Activated naive CD4-positive, alpha-beta T cell treated with anti-CD3 and anti-CD28 coated beads, Interleukin-2, amount 50 U/mL, for 16 hours (primary cell): ENCODE measurements at regions not wholly inside any gene's neighbourhood (a gene's known extent, or its start where the extent isn't known, plus 50 kb on each side); places are given as distances from the start of the nearest gene placed in this dataset.

Experiments
- DNase-seq: peaks from one replicate; pipeline ENCODE4 v3.0.0-alpha.2; 2020

DNA sequence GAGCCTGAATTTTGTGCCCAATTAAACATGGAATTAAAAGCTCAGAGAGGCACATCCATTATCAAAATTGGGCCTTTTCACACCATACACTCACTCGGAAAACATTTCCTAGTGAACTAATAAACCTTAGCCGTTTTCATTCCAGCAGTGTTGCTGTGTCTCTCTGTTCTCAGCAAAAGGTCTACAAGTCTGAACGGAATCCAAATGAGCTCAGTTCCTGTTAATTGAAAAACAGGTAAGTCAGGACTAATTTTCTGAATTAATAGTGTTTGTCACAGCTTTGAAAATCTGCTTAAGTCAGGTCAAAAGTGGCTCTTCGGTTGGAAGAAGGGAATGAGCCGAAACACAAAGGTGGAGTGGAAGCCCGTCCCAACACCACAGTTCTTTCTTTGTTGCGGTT, 163.3 kb upstream of the RALGAPA2 start:
- no peak for DNase-seq

DNA sequence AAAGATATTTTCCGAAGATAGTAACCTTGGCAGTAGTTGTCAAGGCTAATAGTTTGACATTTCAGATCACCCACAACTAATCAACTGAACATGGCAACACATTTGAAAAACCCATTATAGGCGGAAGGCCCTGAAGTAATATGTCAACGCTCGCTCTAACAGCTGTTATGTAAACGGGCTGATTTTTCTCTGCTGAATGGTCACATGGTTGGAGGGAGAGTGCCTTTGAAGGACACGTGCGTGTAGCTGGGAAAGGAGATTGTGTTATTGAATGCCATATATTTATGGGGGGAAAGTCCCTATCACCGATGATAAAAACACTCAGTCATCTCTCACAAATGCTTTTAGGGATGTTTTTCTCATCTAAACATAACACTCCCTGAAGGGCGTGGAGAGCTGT, 160.0 kb upstream of the RALGAPA2 start:
- DNase-seq, result no peak

DNA sequence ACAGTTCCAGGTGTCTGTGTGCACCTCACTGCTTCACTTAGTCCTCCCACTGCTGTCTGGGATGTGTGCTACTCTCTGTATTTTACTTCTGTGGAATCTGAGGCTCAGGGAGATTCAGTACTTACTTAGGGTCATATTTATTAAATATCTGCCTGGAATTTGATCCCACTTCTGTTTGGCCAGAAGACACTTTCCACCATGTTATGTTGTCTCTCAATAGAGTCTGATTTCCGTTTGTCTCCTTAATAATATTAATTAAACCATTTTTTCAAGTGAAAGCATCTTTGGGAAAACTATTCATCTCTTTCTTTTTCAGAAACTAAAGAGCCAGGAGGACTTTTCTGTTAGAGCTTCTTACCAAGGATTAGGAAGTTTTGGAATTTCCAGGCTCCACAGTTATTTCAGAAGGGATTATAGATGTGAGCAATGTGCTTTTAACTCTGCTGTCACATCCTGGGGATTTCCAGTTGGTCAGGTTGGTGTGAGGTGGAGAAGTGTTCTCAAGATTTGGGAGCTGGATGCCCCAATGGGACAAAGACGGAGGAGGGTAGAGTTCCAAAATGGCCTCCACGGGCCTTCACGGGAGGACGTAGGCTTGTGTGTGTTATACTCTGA, 156.8 kb upstream of the RALGAPA2 start:
- no peak for DNase-seq

DNA sequence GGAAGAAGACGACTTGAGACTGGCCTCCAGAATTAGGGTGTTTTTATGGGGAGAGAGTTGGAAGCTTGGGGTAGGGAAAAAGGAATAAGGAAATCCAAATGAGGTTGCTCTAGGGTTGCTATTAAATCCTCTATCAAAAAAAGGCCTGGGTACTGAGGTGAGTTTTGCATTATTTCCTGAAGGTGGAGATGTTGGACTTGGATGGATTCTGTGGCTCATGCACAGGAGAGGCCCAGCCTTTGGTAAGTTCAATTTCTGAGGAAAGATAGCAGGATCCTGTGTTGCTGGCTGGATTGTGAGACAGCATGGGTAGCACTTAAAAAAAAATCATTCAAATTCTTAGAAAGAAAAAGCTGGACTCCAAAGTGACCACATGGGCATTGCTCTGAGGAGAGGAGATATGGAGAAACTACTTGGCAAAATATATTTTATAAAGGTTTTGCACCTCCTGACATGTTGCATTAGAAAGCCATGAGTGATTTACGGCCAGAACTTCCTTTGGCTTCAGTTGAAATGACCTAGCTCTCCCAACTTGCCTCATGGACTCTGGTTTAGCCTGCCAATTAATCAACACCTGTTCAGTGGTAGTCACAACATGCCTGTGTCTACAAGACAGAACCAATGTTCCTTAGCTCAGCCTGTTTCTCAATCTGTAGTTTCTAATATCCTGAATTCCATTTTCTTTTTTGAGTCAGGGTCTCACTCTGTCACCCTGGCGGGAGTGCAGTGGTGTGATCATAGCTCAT, 152.1 kb upstream of the RALGAPA2 start:
- DNase-seq, result no peak

DNA sequence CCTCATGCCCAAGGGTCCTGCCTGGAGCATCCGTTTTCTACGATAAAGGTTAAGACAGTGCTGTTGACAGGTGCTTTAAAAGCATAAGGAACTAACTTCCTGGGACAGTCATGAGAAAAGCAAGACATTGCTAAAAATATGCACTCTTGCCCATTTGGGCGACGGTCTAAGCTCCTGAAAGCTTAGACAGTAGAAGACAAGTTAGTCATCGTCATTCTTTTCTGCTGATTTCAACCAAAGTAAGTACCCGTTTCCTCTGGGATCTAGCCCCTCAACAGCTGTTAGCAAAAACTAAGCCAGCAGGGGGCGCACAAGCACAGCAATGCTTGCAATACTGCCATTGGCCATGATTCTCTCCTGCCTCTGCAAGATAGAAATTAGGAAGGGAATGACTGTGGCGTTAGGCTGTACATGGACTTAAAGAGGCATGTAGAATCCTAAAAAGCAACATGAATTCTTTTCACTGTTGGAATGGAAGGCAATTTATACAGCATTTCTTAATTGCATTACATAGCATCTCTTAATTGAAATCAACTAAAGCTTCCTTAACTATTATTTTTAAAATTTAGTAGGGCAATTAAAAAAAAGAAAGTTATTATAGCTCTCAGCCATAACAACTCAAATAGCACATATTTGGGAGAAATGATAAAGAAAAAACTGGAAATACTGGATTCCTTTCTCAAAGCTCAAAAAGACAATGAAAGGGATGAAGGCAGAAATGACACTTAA, 147.8 kb upstream of the RALGAPA2 start:
- peak; percentile 85 for DNase-seq

DNA sequence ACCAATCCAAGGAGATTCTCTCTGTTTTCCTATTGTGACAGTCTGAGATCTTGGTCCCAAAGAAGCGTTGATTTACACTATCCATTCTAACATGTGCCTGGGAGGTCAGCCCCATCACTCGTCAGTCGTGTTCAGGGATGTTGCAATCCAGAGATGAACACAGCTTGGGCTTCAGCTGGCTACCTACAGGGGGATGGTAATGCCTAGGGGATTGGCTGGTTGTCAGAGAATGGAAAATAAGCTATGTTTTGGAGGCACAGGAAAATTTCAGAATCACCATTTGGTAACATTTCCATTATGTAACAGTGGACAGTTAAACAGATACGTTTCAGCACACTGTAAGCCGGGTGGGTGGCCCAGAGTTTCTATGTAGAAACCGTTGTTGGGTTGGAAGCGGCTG, 147.1 kb upstream of the RALGAPA2 start:
- DNase-seq, result no peak

DNA sequence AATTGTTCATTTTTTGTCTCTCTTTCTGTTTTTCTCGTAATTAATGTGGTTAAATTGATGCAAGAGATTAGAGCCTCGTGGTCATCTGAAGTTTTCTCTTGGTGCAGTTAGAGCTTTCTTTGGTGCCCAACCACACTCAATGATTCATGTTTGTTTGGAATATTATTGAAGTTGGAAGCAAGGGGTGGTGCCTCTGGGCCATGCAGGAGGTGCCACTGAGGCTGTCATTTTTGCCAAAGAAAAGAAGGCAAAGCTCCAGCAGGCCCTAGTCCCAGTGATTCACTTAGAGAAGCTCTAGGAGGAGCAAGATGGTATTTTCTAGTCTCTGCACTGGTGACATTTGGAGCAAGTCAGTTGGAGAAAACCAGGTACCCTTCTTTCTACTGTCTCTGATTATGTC, 144.5 kb upstream of the RALGAPA2 start:
- DNase-seq, result no peak

DNA sequence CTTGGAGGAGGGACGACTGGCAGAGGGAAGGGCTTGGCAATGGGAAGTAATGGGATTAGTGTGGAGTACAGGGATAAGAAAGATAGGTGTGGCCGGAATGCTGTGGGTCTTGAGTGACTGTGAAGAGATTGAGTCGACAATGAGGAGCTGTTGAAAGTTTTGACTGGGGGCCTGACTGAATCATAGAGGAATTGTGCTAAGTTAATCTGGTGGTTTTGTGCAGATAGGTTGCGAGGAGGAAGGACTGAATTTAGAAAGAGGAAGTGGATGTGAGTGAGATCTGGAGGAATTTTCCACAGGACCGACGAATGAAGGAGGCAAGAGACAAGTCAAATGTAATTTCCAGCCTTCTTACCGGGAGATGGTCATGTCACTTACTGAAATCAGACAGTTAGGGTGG, 143.9 kb upstream of the RALGAPA2 start:
- DNase-seq, result no peak

DNA sequence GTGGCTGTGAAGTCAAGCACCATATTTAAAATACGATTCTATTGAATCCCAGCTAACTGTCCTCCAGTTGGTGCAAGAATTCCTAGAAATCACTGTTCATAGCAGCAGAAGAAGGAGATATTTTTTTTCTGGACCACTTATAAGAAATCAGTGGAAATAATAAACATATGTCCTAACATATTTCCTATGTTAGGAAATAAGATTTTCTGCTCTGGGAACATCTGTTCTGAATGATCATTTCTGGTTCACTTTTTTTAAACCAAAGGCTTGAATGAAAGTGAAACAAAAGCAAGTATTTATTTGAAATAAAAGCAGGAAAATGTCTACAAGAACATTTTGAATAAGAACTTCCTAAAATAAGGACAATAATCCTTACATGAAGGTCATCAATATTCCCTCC, 138.9 kb upstream of the RALGAPA2 start:
- no peak for DNase-seq

DNA sequence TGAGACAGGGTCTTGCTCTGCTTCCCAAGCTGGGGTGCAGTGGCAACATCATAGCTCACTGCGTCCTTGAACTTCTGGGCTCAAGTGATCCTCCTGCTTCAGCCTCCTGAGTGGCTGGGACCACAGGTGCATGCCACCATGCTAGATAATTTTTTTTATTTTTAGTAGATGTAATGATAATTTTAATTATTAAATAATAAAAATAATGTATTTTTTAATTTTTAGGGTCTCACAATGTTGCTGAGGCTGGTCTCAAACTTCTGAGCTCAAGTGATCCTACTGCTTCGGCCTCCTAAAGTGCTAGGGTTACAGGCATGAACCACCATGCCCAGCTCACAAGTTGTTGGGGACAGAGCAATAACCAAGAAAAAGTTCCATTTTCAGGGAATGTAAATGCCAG, 138.0 kb upstream of the RALGAPA2 start:
- DNase-seq, result no peak

DNA sequence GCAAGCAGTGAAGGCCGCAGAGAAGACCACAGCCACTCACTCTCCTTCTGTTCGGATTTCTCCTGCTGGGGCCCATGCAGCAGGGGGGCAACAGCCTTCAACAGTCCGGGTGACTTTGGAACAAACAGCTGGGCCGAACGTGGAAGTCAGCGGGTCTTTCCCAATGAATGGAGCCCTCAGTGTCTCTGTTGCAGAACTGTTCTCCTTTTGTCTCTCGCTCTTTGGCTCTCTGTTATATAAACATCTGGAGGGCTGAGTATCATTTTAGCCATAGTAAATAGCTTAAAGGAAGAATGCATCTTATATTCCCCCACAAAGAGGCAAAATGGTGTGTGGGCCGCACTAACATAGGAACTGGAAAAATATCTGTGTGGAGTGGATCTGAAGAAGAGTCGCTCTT, 136.7 kb upstream of the RALGAPA2 start:
- no peak for DNase-seq

DNA sequence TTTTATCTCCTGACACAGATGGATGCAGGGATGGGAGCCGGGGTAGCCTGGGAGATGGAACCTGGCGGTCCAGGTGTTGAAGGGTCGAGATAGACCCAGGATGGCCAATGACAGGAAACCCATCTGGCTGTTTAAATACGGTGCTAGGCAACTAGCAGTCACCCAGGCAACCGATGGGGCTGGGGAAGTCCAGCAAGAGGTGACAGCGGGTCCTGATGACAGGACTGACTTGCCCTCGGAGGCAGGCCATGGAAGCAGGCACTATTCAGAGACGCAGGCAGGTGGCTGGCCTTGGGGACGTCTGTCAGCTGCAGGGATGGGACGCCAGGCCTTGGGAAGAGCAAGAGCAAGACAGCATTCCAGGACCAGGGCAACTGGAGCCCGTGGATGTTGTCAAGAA, 135.4 kb upstream of the RALGAPA2 start:
- DNase-seq, result no peak

DNA sequence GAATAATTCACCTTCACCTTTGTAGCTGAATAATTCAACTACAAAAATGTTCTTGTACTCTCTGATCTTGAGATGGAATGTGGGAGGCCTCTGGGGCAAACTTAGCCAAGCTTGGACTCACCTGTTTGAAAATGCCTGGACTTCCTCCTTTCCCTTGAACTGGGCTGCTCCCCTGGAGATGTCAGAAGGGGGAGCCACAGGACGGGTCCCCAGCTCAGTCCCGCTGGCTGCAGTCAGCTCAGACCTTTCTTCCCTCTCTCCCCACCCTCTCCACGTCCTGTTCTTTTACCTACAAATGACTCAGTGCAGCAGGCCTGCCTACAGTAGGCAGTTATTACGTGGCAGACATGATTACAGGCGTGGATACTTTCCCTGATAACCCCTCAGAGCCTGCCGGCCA, 131.5 kb upstream of the RALGAPA2 start:
- no peak for DNase-seq

DNA sequence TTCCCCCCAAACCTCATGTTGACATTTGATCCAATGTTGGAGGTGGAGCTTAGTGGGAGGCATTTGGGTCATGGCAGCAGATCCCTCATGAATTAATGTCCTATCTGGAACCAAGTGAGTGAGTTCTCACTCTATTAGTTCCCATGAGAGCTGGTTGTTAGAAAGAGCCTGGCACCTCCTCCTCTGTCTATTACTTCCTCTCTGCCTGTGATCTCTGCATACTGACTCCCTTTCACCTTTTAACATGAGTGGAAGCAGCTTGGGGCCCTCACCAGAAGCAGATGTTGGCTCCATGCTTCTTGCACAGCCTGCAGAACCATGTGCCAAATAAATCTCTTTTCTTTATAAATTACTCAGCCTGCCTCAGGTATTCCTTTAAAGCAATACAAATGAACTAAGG, 127.3 kb upstream of the RALGAPA2 start:
- no peak for DNase-seq

DNA sequence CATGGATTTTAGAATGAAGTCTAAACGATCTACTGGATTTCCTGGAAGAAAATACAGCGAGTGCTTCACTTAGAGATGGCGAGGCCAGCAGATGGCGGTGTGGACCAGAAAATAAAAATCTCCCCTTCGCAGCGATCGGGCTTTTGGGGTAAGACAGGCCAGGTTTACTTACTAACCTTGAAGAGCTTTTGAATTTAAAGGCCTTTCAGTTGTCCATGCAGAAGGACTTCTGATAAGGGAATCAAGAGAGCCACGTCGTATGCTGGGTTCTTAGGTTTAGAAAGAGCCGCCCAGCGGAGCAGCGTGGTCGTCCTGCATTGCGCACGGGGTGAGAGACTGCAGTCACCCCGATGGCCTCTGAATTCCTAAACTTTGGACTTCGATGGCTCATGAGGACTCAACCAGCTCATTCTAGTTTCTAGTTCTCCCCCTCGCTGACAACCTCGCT, 125.2 kb upstream of the RALGAPA2 start:
- DNase-seq, result peak; percentile 28

DNA sequence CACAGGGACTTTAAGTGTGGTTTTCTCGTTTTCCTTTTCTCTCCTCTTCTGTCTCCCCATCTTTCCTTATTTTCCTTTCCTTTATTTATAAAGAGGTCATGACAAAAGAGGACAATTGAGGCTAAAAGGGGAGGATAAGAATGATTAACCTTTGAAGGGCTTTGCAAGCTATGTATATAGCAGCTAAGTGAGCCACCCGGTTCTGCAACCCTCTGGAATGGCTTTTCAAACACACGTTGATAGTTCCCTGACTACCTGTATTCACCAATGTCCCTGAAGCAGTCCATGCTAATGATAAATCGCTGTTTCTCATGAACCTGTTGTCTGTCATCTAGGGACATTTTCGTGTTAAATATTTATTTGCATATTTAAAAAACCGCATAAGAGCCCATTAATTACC, 124.4 kb upstream of the RALGAPA2 start:
- no peak for DNase-seq

DNA sequence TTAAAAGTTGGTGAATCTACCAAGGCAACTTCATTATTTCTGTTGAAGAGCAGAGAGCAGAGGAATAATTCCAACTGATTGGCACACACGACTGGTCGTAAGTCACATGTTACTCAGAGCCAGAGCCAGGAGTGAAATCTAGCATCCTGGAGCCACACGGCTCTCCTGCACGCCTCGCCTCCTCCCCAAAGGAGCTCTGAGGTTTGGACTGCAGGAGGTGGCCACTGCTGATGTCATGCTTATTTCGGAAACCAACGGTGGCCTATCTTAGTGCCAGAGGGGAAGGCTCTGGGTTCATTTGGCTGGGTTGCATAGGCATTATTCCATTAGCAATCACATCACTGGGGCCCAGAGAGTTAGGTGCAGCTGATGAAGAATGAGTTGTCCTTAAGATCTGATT, 123.5 kb upstream of the RALGAPA2 start:
- no peak for DNase-seq

DNA sequence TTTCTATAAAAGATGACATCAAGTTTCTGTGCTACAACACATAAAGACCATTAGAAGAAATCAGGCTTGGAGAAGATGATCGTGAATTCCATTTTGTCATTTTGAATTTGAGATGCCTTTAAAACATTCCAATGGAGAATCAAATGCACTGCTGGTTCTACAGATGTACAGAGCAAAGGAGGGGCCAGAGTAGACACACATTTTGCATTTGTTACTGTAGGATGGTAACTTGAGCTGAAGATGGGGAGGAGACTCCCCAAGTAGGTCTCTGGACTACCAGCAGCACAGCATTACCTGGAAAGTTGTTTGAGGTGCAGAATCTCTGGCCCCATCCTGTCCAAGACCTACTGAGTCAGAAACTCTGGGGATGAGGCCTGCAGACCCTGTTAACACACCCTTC, 121.6 kb upstream of the RALGAPA2 start:
- DNase-seq, result no peak

DNA sequence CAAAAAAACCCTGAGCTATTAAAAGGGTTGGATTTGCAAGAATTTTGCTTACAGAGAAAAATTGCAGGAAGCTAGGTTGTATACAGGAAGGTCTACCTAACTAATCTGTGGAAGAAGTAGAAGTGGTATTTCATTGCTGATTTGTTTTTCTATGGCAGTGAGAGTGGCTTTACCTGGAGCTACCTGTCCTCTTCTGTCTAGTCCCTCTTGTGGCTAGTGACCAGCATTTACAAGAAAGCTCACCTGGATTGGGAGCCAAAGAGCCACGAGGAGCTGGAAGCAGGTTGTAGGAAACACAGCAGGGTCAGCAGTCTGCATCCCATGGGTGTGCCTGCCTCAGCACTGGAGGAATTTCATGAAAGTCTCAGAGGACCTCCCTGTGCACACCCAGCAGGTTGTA, 120.3 kb upstream of the RALGAPA2 start:
- no peak for DNase-seq

DNA sequence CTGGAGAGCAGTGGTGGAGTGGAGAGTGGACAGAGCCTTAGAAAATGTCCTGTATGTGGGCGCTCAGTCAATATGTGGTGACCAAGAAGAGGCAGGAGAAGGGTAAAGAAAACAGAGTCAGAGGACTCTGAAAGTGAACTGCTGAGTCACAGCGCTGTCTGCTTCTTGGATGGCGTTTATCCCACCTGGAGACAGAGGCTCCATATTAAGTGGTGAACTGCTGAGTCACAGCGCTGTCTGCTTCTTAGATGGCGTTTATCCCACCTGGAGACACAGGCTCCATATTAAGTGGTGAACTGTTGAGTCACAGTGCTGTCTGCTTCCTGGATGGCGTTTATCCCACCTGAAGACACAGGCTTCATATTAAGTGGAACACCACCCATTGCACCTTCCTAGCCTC, 119.3 kb upstream of the RALGAPA2 start:
- DNase-seq, result no peak

DNA sequence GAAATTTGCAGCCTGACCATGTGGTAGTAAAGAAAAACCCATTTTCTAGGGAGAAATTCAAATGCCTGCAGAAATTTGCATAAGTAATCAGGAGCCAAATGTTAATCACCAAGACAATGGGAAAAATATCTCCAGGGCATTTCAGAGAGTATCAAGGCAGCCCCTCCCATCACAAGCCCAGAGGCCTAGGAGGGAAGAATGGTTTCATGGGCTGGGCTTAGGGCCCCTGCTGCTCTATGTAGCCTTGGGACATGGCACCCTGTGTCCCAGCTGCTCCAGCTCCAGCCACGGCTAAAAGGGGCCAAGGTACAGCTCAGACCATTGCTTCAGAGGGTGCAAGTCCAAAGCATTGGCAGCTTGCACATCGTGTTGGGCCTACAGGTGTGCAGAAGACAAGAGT, 117.2 kb upstream of the RALGAPA2 start:
- DNase-seq, result no peak

DNA sequence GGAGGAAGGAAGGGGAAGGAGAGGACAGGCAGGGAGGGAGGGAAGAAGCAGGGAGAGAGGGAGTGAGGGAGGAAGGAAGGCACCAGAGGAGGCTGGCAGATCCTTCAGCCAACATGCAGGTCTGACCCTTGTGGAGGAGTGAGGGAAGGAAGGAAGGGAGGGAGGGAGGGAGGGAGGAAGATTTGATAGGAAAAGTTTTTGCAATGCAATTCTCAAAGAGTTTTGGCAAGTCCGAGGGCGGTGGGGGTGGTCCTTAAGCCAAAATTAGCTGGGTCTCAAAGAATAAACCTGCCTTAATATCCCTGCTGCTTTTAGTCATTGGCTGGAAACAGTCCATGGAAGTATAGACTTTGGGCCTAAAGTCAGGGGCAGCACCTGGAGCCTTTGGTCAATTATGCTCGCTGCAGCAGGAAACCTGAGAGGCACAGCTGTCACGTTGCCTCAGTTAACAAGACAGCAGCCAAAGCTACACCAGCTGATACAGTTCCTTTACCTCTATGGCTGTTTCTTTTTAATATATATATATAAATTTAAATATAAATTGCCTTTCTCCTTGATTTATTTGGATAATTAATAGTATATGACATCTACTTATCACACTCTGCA, 115.7 kb upstream of the RALGAPA2 start:
- no peak for DNase-seq

DNA sequence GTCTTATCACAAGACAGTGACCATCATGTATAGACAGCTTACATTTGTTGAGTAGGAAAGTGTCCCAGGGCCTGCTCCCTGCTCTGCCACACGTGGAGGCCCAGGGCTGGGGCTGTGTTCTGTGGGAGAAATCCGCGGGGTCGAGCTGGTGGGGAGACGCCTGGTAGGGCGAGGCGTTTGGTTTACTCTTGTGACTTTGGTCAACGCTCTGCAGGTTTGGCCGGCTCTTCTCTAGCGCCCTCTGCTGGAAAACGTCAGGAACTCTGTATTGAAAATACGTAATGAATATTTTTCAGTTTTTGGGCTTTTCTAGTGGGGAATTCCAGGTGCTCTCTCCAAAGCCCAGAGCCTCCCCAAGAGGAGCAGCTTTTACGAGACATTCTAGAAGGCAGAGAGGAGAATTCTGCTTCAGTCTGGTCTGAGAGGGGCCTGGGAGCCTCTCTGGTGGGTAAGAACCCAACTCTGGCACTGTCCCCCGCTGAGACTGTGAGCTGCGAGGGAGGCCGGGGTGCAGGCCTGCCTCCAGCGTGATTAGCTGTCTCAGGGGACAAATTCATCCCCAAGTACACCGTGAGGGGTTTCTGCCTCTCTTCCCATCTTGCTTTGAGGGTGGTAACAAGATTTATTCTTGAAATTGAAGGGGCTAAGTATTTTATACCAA, 112.6 kb upstream of the RALGAPA2 start:
- peak; percentile 31 for DNase-seq
